Activated T-cell treated with anti-CD3 and anti-CD28 coated beads, Interleukin-2, amount 50 U/mL, for 4 hours (primary cell): ENCODE measurements at regions not wholly inside any gene's neighbourhood (a gene's known extent, or its start where the extent isn't known, plus 50 kb on each side); places are given as distances from the start of the nearest gene placed in this dataset.
"Not testable (repeated sequence)": the region's sequence is repeated elsewhere in the genome, so short reads cannot be mapped to it uniquely, and the experiment has no call there.

Source experiments
- ATAC-seq, 2 donors: fragments of 200-7000 bp; cut with Tn5 transposase; one replicate each; pipeline ENCODE4 v1.10.0; 2021
- DNase-seq: peaks from one replicate; pipeline ENCODE4 v3.0.0-alpha.2; 2020
- H3K27me3 Mint-ChIP-seq: one replicate; pipeline ENCODE4 v1.8.0; 2021; ENCODE audit warnings: low read depth, mixed read lengths
- H3K36me3 Mint-ChIP-seq: one replicate; pipeline ENCODE4 v1.8.0; 2022; ENCODE audit warnings: mixed read lengths; ENCODE audit not compliant: insufficient read depth
- H3K4me1 Mint-ChIP-seq: one replicate; pipeline ENCODE4 v1.8.0; 2021; ENCODE audit warnings: low read depth, mixed read lengths
- H3K4me3 Mint-ChIP-seq: one replicate; pipeline ENCODE4 v1.8.0; 2021; ENCODE audit warnings: mild to moderate bottlenecking, moderate library complexity, mixed read lengths
- H3K9me3 Mint-ChIP-seq: one replicate; pipeline ENCODE4 v1.8.0; 2021; ENCODE audit warnings: mixed read lengths

- Mint-ChIP-seq H3K27me3 (no peaks in the 10 kb centered on the region), H3K4me1 (no peaks in the 10 kb centered on the region), H3K4me3 (no peak overlapping the region), H3K9me3 (no peaks in the 10 kb centered on the region), H3K36me3 (no peaks in the 10 kb centered on the region)
- DNase-seq (no peak), ATAC-seq (no peak)
Measured at GRCh38 chr16:75957870-75958269, 231.6 kb upstream of the CPHXL start.

DNA sequence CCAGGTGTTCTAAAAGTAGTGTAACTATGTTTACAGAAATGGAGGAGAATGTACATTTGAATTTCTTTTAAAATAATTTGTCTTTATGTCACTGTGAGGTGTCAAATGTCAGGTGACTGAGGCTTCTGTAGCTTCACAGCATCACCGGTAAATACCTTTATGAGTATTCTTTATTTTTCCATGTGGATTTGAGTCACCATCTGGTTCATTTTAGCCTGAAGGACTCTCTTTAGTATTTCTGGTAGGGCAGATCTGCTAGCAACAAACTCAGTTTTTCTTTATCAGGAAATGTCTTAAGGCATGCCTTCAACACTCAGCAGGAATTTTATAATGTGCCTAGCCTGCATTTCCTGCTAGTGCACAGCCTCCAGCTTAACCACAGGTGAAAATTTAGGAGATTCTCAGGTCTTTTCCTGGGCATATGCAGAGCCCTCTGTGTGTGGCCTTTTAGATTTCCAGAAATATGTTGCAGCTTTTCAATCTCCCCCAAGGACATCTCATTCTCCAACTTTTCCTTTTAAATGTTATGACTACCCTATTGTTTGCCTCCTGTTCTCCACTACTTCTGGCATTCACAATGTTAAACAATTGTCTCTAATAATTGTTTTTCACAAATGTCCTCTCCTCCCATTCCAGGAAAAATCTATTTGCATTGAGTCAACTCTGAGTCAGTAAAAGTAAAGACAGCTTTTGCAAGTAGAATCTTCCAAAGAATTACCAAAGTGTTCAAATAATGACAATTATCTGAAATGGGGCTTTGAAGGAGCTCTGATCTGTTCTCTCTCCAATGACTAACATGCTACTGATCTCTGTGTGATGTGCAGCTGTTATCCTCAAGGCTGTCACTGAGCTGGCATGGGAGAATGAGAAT, 239.4 kb upstream of the CPHXL start:
- no peaks in the 10 kb centered on the region for H3K9me3 Mint-ChIP-seq
- DNase-seq (no peak), ATAC-seq (no peak)
- H3K36me3 Mint-ChIP-seq = no peaks in the 10 kb centered on the region
- no peaks in the 10 kb centered on the region for H3K4me1 Mint-ChIP-seq
- no peak overlapping the region for H3K4me3 Mint-ChIP-seq
- no peaks in the 10 kb centered on the region for H3K27me3 Mint-ChIP-seq

DNA sequence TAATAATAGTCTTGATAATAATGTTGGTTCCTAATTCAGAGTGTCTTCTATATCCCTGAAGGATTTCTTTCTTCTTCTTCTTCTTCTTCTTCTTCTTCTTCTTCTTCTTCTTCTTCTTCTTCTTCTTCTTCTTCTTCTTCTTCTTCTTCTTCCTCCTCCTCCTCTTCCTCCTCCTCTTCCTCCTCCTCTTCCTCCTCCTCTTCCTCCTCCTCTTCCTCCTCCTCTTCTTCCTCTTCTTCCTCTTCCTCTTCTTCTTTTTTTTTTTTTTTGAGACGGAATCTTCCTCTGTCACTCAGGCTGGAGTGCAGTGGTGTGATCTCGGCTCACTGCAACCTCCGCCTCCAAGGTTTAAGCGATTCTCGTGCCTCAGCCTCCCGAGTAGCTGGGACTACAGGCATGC, 242.8 kb upstream of the CPHXL start:
- not testable (repeated sequence) for ATAC-seq, H3K4me1 Mint-ChIP-seq, DNase-seq, H3K4me3 Mint-ChIP-seq, H3K36me3 Mint-ChIP-seq, H3K27me3 Mint-ChIP-seq, H3K9me3 Mint-ChIP-seq

- Mint-ChIP-seq H3K27me3 (no peaks in the 10 kb centered on the region), H3K4me1 (no peaks in the 10 kb centered on the region), H3K9me3 (peaks cover 4% of the 10 kb centered on the region), H3K36me3 (no peaks in the 10 kb centered on the region), H3K4me3 (no peak overlapping the region)
- no peak for DNase-seq
- no peak for ATAC-seq
Measured at GRCh38 chr16:75971334-75971733, 245.0 kb upstream of the CPHXL start.

DNA sequence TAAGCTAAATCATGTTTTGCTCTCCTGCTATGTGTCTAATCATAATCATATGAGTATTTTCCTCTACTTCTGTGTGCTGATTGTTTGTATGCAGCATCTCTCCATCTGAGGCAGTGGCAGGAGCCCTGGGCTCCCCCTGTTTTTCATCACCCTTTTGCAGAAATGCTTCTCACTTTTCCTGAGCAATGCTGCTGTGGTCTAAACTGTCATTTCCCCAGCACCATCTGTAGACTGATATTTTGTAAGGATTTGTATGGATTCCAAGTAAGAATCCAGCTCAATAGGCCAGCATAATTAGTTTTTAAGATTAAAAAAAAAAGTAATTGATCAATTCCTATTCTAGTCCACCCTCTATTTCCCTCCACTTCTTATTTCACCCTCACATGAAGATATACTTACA, 257.0 kb upstream of the CPHXL start:
- ATAC-seq (no peak), DNase-seq (no peak)
- Mint-ChIP-seq H3K36me3 (no peaks in the 10 kb centered on the region), H3K4me1 (no peaks in the 10 kb centered on the region), H3K4me3 (no peak overlapping the region), H3K27me3 (no peaks in the 10 kb centered on the region), H3K9me3 (no peaks in the 10 kb centered on the region)

DNA sequence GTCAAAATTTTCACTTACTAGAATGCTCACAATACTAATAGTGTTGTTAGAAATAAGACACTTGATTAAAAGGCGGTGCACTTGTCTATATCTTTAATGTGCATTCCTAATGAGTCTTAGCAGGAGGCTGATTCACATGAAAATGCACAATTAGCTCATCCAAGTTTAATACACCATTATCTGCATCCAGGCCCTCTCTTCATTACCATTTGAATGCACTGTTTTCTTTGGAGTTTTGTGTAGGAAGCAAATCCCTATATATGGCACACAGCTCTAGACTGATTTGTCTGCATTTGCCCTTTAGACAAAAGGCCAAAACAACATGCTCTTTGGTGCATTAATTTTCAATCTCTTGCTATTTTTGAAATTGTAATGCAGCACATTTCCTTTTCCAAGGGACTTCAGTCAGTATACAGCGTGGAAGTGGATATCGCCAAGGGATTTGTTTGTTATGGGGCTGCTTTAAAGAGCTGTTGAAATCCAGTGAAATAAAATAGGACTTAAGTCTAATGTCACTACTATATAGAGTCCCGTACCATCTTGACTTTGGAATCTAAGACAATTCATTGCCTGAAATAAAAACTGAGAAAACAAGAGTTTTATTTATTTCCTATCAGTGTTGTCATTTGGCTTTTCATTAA, 257.6 kb upstream of the CPHXL start:
- no peaks in the 10 kb centered on the region for H3K36me3 Mint-ChIP-seq
- DNase-seq = no peak
- H3K27me3 Mint-ChIP-seq = no peaks in the 10 kb centered on the region
- ATAC-seq = no peak
- no peaks in the 10 kb centered on the region for H3K4me1 Mint-ChIP-seq
- H3K4me3 Mint-ChIP-seq = no peak overlapping the region
- no peaks in the 10 kb centered on the region for H3K9me3 Mint-ChIP-seq

GRCh38 chr16:75987323-75987722, 261.0 kb upstream of the CPHXL start:
- Mint-ChIP-seq H3K9me3 (no peaks in the 10 kb centered on the region), H3K36me3 (no peaks in the 10 kb centered on the region), H3K27me3 (no peaks in the 10 kb centered on the region), H3K4me3 (no peak overlapping the region), H3K4me1 (no peaks in the 10 kb centered on the region)
- no peak for DNase-seq
- ATAC-seq = no peak

DNA sequence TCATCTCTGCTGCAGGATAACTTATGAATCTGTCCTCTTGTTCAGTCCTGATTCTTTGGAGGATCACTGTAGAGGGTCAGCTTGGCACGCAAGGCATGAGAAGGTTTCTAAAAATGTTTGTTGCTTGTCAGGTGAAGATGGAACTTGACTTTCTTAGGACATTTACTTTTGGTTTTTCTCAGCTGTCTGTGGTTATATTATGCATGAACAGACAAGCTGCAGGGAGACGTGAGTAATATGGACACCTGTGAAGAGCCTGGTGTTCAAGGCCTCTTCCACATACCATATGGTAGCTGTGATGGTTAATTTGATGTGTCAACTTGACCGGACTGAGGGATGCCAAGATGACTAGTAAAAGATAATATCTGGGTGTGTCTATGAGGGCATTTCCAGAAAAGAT, 270.2 kb upstream of the CPHXL start:
- Mint-ChIP-seq H3K36me3 (no peaks in the 10 kb centered on the region), H3K4me1 (no peaks in the 10 kb centered on the region), H3K27me3 (no peaks in the 10 kb centered on the region), H3K4me3 (no peak overlapping the region), H3K9me3 (peaks cover 8% of the 10 kb centered on the region)
- DNase-seq (no peak), ATAC-seq (no peak)

- ATAC-seq (no peak), DNase-seq (no peak)
- Mint-ChIP-seq H3K27me3 (no peaks in the 10 kb centered on the region), H3K9me3 (peaks cover 8% of the 10 kb centered on the region), H3K36me3 (no peaks in the 10 kb centered on the region), H3K4me1 (no peaks in the 10 kb centered on the region), H3K4me3 (no peak overlapping the region)
Measured at GRCh38 chr16:75997606-75998005, 271.3 kb upstream of the CPHXL start.

- ATAC-seq (no peak), DNase-seq (no peak)
- H3K27me3 Mint-ChIP-seq = no peaks in the 10 kb centered on the region
- H3K36me3 Mint-ChIP-seq = no peaks in the 10 kb centered on the region
- H3K4me1 Mint-ChIP-seq = no peaks in the 10 kb centered on the region
- peaks cover 8% of the 10 kb centered on the region for H3K9me3 Mint-ChIP-seq
- H3K4me3 Mint-ChIP-seq = no peak overlapping the region
Measured at GRCh38 chr16:76007645-76008044, 269.6 kb upstream of the CNTNAP4 start.

DNA sequence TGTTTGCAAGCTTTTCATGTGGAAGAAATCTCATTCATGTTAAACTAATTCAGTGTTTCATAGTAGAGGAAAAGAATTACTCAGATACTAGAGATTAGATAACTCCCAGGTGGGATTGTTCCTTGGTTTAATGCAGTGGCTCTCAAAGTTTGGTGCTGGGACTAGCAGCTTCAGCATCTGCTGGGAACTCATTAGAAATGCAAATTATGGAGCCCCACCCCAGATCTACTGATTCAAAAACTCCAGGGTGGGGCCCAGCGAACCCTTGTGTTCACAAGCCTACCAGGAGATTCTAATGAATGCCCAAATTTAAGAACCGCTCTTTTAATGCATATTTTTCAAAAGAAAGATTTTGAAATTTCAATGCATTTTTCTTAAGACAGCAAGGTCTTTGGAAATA, 253.4 kb upstream of the CNTNAP4 start:
- H3K36me3 Mint-ChIP-seq = no peaks in the 10 kb centered on the region
- H3K9me3 Mint-ChIP-seq = peaks cover 3% of the 10 kb centered on the region
- H3K4me1 Mint-ChIP-seq = no peaks in the 10 kb centered on the region
- no peak for DNase-seq
- H3K27me3 Mint-ChIP-seq = no peaks in the 10 kb centered on the region
- H3K4me3 Mint-ChIP-seq = no peak overlapping the region
- no peak for ATAC-seq

DNA sequence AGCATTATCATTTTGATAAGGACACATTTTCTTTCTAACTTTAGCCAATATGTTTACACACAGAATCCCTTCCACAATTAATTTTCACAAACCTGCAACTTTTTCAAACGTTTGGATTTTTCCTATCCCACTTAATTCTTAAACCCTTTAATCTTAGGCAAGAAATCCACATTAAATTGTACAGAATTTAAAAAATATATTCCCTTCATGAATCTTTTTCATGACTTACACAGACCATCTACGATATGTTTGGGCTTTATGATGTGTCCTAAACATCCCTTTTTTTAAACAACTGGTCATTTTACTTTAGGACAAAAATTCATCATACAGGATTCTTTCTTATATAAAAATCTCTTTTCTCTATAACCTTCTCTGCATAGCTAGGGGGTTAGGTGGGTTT, 241.5 kb upstream of the CNTNAP4 start:
- DNase-seq (no peak), ATAC-seq (no peak)
- peaks cover 8% of the 10 kb centered on the region for H3K9me3 Mint-ChIP-seq
- no peak overlapping the region for H3K4me3 Mint-ChIP-seq
- no peaks in the 10 kb centered on the region for H3K27me3 Mint-ChIP-seq
- H3K4me1 Mint-ChIP-seq = no peaks in the 10 kb centered on the region
- no peaks in the 10 kb centered on the region for H3K36me3 Mint-ChIP-seq

DNA sequence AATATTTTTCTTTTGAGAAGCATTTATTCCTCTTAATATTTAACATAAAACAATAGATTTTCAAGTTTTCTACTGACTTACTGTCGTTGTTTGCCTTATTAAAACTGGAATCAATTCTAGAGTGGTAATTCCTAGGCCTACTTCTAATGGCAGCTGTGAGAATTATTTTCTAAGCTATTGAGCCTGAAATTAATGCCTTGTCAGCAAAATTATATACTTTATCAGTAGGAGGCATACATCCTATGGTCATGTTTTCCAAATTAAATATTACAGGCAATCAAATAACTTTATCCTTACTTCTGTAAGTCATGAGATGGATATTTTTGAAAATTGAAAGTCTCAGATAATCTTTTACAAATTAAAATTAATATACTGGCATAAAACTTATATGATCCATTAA, 239.1 kb upstream of the CNTNAP4 start:
- no peaks in the 10 kb centered on the region for H3K36me3 Mint-ChIP-seq
- no peak for DNase-seq
- H3K4me3 Mint-ChIP-seq = no peak overlapping the region
- no peak for ATAC-seq
- peaks cover 9% of the 10 kb centered on the region for H3K9me3 Mint-ChIP-seq
- no peaks in the 10 kb centered on the region for H3K4me1 Mint-ChIP-seq
- no peaks in the 10 kb centered on the region for H3K27me3 Mint-ChIP-seq

DNA sequence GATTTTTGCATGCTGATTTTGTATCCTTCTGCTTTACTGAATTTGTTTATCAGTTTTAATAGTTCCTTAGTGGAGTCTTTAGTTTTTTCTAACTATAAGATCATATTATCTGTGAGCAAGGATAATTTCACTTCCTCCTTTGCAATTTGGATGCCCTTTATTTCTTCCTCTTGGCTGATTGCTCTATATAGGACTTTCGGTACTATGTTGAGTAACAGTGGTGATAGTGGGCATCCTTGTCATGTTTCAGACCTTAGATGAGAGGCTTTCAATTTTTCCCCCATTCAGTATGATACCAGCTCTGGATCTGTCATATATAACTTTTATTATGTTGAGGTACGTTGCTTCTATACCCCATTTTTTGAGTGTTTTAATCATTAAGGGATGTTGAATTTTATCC, 224.5 kb upstream of the CNTNAP4 start:
- no peaks in the 10 kb centered on the region for H3K27me3 Mint-ChIP-seq
- H3K4me1 Mint-ChIP-seq = no peaks in the 10 kb centered on the region
- H3K9me3 Mint-ChIP-seq = peaks cover 10% of the 10 kb centered on the region
- DNase-seq (no peak), ATAC-seq (no peak)
- no peaks in the 10 kb centered on the region for H3K36me3 Mint-ChIP-seq
- H3K4me3 Mint-ChIP-seq = no peak overlapping the region

DNA sequence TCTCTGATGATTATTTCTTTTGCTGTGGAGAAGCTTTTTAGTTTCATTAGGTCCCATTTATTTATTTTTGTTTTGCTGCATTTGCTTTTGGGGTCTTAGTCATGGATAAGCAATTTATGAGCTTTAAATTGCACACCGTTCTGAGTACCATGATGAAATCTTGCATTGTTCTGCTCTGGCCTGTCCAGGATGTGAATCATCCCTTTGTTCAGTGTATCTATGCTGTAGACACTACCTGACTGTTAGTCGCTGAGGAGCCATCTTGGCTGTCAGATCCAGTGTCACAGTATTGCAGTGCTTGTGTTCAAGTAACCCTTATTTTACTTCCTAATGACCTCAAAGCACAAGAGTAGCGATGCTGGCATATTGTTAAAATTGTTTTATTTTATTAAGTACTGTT, 218.0 kb upstream of the CNTNAP4 start:
- no peaks in the 10 kb centered on the region for H3K27me3 Mint-ChIP-seq
- H3K4me1 Mint-ChIP-seq = no peaks in the 10 kb centered on the region
- ATAC-seq = no peak
- DNase-seq = no peak
- H3K9me3 Mint-ChIP-seq = peaks cover 11% of the 10 kb centered on the region
- no peaks in the 10 kb centered on the region for H3K36me3 Mint-ChIP-seq
- no peak overlapping the region for H3K4me3 Mint-ChIP-seq
